Aorta (tissue), 5 donors: ENCODE measurements at regions not wholly inside any gene's neighbourhood (a gene's known extent, or its start where the extent isn't known, plus 50 kb on each side); places are given as distances from the start of the nearest gene placed in this dataset.
"Not testable (repeated sequence)": the region's sequence is repeated elsewhere in the genome, so short reads cannot be mapped to it uniquely, and the experiment has no call there.

Experiments used
- ATAC-seq: fragments of 200-7000 bp; cut with Tn5 transposase; one replicate; pipeline ENCODE4 v1.9.1; 2022; ENCODE audit warnings: moderate library complexity; ENCODE audit not compliant: low FRiP score
- DNase-seq, 2 donors: peaks; one replicate each; pipeline ENCODE4 v3.0.0-alpha.2; 2020
- H3K27ac ChIP-seq, 2 donors: one replicate each; pipeline ENCODE4 v1.5.1; 2013; ENCODE audit warnings: low read length in 2 of 2, mild to moderate bottlenecking in 2 of 2, moderate library complexity in 2 of 2, control low read depth in 1 of 2, inconsistent platforms in 1 of 2, low read depth in 1 of 2
- H3K27me3 ChIP-seq, 2 donors: one replicate each; pipeline ENCODE4 v1.6.1; 2013; ENCODE audit warnings: control low read depth in 1 of 2, low read length in 1 of 2, mild to moderate bottlenecking in 1 of 2, moderate library complexity in 1 of 2; ENCODE audit not compliant: insufficient read depth in 2 of 2, control insufficient read depth in 1 of 2
- H3K36me3 ChIP-seq, 2 donors: one replicate each; pipeline ENCODE4 v1.6.1; 2013; ENCODE audit warnings: control low read depth in 1 of 2, low read length in 1 of 2, mild to moderate bottlenecking in 1 of 2; ENCODE audit not compliant: insufficient read depth in 2 of 2, control insufficient read depth in 1 of 2
- H3K4me1 ChIP-seq, 2 donors: one replicate each; pipeline ENCODE4 v1.6.1; 2013; ENCODE audit warnings: low read length in 2 of 2, control low read depth in 1 of 2, mild to moderate bottlenecking in 1 of 2, moderate library complexity in 1 of 2; ENCODE audit not compliant: insufficient read depth in 2 of 2, control insufficient read depth in 1 of 2
- H3K4me3 ChIP-seq, 2 donors: one replicate each; pipeline ENCODE4 v1.5.1; 2013; ENCODE audit warnings: low read length in 2 of 2, control low read depth in 1 of 2, mild to moderate bottlenecking in 1 of 2
- H3K9me3 ChIP-seq: one replicate; pipeline ENCODE4 v1.6.1; 2013; ENCODE audit warnings: mild to moderate bottlenecking, low read length; ENCODE audit not compliant: control insufficient read depth
- WGBS, 2 donors: extraction: QIAGEN DNeasy Blood & Tissue Kit; methylation state at CpG; one replicate each; pipeline ENCODE4 v1.1.7; 2013; 5-methylcytosine and 5-hydroxymethylcytosine counted together
- intact Hi-C, 2 donors: fragments of 100-400 bp; cut with DNase I; formaldehyde crosslinking; loops; one replicate each; pipeline versions ENCODE4 v1.14.2 to v1.15.0; 2022
- donor health status: healthy with polysubstance abuse.
- donor health status: Bipolar disorder and iron deficiency.
- donor health status: DM: no; HTN: no; CAD: no.
- donor health status: DM: no; HTN: no; CAD: no.
- donor health status: DM: yes; HTN: yes; CAD: no.

DNA sequence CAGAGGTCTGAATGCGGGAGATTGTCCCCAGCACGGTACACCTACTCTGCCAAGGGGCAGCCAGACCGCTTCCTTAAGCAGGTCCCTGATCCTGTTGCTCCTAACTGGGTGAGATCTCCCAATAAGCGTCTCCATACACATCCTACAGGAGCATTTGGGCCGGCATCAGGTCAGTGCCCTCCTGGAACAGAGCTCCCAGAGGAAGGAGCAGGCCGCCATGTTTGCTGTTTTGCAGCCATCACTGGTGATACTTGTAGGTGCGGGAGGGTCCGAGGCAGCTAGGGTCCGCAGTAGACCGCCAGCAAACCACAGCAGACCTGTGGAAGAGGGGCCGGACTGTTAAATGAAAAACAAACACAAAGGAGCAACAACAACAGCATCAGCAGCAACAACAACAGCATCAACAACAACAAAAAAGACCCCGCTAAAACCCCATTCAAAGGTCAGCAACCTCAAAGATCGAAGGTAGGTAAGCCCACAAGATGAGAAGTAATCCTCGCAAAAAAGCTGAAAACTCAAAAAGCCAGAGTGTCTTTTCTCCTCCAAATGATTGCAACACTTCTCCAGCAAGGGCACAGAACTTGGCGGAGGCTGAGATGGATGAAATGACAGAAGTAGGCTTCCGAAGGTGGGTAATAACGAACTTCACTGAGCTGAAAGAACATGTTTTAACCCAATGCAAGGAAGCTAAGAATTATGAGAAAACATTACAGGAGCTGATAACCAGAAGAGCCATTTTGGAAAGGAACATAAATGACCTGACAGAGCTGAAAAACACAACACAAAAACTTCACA is 79.0 kb upstream of the CDH7 start:
- H3K9me3 ChIP-seq = no peaks in the 10 kb centered on the region
- peak; percentile 50 for ATAC-seq
- intact Hi-C loops = no loop called here
- H3K4me3 ChIP-seq = no peak overlapping the region
- 90 to 91% methylated on average over 17 of the region's 17 CpGs for WGBS, 2 donors
- H3K36me3 ChIP-seq = no peaks in the 10 kb centered on the region
- H3K27ac ChIP-seq = no peak overlapping the region
- H3K27me3 ChIP-seq = no peaks in the 10 kb centered on the region
- no peaks in the 10 kb centered on the region for H3K4me1 ChIP-seq
- no peak for DNase-seq

DNA sequence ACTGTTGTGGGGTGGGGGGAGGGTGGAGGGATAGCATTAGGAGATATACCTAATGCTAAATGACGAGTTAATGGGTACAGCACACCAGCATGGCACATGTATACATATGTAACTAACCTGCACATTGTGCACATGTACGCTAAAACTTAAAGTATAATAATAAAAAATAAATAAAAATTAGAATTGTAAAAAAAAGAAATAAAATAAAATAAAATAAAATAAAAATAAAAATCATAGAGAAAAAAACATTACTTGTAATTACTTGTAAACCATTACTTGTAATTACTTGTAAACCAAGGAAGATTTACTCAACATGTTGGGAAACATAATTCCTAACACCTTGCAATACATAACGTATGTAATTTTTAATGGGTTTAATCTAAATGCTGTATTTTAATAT is 80.7 kb upstream of the CDH7 start:
- intact Hi-C loops, ATAC-seq, DNase-seq, H3K9me3 ChIP-seq, H3K27me3 ChIP-seq, H3K4me1 ChIP-seq, H3K27ac ChIP-seq, H3K36me3 ChIP-seq, H3K4me3 ChIP-seq: not testable (repeated sequence)
- 84 to 87% methylated on average over 3 of the region's 3 CpGs for WGBS, 2 donors

DNA sequence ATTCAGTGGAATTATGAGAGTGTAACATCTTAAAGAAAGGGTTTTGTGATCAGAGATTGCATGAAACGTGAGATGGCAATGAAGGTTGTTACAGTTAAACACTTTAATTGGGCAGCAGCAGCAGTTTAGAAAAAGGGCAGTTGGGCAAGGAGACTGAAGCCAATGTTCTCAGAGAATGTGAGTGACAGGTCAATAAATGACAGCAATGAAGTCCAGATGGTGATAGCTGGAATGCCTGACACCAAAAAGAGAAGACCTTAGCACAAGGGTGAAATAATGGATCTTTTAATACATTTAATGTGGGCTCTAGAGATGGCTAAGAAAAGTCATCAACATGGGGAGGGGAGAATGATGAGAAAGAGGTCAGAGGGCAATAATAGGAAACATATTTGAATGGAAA is 89.4 kb upstream of the CDH7 start:
- Histone ChIP-seq H3K36me3 (no peaks in the 10 kb centered on the region), H3K4me3 (no peak overlapping the region), H3K27me3 (no peaks in the 10 kb centered on the region), H3K27ac (no peak overlapping the region), H3K9me3 (no peaks in the 10 kb centered on the region), H3K4me1 (no peaks in the 10 kb centered on the region)
- intact Hi-C loops = no loop called here
- no peak for DNase-seq
- no peak for ATAC-seq
- 16 to 42% methylated on average over 1 of the region's 1 CpG for WGBS, 2 donors

DNA sequence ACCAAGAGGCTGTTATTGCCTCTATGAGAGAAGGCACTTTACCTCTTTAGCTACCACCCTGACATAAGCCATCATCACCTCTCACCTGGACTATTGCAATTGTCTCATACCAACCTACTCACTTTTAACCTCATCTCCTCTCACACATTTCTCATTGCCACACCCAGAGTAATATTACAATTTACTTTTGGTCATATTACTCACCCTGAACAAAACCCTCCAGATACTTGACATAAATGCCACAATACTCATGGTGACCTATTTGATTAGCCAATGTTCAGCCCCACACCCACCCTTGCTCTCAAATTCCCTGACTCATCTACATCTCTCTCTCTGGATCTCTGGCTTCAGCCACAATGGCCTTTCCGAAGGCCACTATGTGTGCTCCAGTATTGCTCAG is 90.9 kb upstream of the CDH7 start:
- no peaks in the 10 kb centered on the region for H3K4me1 ChIP-seq
- H3K27ac ChIP-seq = no peak overlapping the region
- no peaks in the 10 kb centered on the region for H3K9me3 ChIP-seq
- no peaks in the 10 kb centered on the region for H3K27me3 ChIP-seq
- no peak overlapping the region for H3K4me3 ChIP-seq
- intact Hi-C loops = no loop called here
- ATAC-seq (no peak), DNase-seq (no peak)
- 90 to 100% methylated on average over 1 of the region's 1 CpG for WGBS, 2 donors
- no peaks in the 10 kb centered on the region for H3K36me3 ChIP-seq

DNA sequence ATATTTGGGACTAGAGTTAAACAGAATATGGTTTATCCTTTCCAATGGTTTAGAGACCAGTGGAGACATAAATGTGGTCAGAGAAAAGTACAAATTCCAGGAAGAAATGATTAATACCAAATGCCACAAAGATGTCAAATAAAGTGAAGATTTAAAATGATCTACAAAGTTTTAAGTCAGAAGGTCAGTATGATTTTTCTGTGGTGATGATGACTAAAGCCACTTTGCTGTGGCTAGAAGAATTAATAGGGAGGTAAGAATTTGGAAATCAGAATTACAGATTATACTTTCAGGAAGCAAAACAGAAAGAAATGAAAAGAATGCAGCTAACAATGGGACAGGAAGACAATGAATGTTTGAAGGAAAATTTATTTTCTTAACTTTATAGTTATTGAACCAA is 91.5 kb upstream of the CDH7 start:
- ATAC-seq = no peak
- intact Hi-C loops = no loop called here
- no peaks in the 10 kb centered on the region for H3K9me3 ChIP-seq
- no peaks in the 10 kb centered on the region for H3K4me1 ChIP-seq
- no peak overlapping the region for H3K27ac ChIP-seq
- H3K36me3 ChIP-seq = no peaks in the 10 kb centered on the region
- no peak overlapping the region for H3K4me3 ChIP-seq
- no peak for DNase-seq
- no peaks in the 10 kb centered on the region for H3K27me3 ChIP-seq

DNA sequence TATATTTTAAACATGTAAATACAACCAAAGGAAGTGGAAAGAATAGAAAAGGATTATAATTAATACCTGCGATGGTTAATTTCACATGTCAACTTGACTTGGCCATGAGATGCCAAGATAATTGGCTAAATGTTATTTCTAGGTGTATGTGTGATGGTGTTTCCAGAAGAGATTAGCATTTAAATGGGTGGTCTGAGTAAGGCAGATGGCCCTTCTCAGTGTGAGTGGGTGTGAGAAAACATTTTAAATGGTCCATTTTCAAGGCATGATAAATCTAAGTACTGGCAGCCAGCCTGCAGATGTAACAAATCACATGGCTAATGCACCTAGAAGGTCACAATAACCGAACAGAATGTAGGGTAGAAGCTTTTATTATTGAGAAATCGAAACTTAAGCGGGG is 99.6 kb upstream of the CDH7 start:
- no peak for DNase-seq
- WGBS, 2 donors = 66 to 76% methylated on average over 4 of the region's 4 CpGs
- Histone ChIP-seq H3K36me3 (no peaks in the 10 kb centered on the region), H3K4me3 (no peak overlapping the region), H3K27me3 (no peaks in the 10 kb centered on the region), H3K27ac (no peak overlapping the region), H3K4me1 (no peaks in the 10 kb centered on the region), H3K9me3 (no peaks in the 10 kb centered on the region)
- ATAC-seq = no peak
- intact Hi-C loops = no loop called here

DNA sequence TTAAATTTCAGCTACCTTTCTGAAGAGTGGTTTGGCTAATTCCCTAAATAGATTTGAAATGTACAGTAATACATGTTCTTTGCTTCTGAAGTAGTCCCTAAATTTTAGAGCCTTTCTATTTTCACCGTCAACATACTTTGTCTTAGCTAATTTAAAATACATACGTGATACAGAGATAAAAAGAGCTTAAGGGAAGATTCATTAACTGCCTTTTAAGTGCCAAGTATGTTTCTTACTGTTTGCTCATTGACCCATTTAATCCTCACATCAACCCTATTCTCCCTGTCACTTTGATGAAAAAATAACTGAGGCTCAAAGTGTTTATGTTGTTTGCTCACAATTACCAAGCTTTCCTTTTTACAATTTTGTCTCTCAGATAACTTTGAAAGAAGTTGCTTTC is 118.6 kb upstream of the CDH7 start:
- intact Hi-C loops = no loop called here
- 74 to 76% methylated on average over 2 of the region's 2 CpGs for WGBS, 2 donors
- Histone ChIP-seq H3K4me1 (no peaks in the 10 kb centered on the region), H3K9me3 (no peaks in the 10 kb centered on the region), H3K36me3 (no peaks in the 10 kb centered on the region), H3K27me3 (no peaks in the 10 kb centered on the region), H3K4me3 (no peak overlapping the region), H3K27ac (no peak overlapping the region)
- no peak for ATAC-seq
- DNase-seq = no peak

DNA sequence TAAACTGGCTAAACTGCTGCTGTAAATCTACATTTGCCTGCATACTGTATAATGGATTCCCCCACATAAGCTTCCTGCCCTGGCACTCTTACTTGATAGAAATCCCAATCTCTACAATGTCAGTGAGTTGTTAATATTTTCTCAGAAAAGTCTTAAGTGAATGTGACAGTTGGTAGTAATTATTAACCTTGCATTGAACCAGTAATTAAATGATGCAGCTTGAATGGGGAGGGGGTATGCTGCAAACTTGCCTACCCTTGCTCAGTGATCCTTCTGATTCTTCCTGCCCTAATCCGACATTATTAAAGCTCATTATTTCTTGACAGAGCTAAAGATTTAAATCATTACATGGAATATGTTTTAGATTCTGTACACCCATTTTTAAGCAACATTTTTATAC is 119.0 kb upstream of the CDH7 start:
- Histone ChIP-seq H3K4me1 (no peaks in the 10 kb centered on the region), H3K36me3 (no peaks in the 10 kb centered on the region), H3K4me3 (no peak overlapping the region), H3K27me3 (no peaks in the 10 kb centered on the region), H3K9me3 (no peaks in the 10 kb centered on the region), H3K27ac (no peak overlapping the region)
- WGBS, 2 donors = 90% methylated on average over 1 of the region's 1 CpG
- ATAC-seq = no peak
- intact Hi-C loops = no loop called here
- DNase-seq = no peak

DNA sequence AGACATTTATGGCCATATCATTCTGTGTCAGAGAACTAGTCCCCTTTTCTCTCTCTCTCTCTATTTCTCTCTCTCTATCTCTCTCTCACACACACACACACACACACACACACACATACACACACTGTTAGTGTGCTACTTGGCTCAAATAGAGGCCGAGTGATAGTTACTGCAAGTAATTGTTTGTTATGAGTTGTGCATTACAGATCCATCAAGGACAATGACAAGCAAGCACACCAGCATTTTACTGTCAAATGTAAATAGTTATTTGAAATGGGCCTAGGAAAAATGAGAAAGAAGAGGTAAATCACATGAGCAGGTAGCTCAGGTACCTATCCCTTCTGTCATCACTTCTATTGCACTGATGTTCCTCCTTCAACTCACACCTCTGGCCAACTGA is 122.4 kb upstream of the CDH7 start:
- no peaks in the 10 kb centered on the region for H3K36me3 ChIP-seq
- H3K27me3 ChIP-seq = no peaks in the 10 kb centered on the region
- no peak overlapping the region for H3K4me3 ChIP-seq
- whole genome bisulfite sequencing, 2 donors = 84 to 96% methylated on average over 1 of the region's 1 CpG
- no peaks in the 10 kb centered on the region for H3K4me1 ChIP-seq
- DNase-seq (no peak), ATAC-seq (no peak)
- no peak overlapping the region for H3K27ac ChIP-seq
- intact Hi-C loops = no loop called here
- H3K9me3 ChIP-seq = no peaks in the 10 kb centered on the region
